Ishikawa (cell line): ENCODE measurements at regions not wholly inside any gene's neighbourhood (a gene's known extent, or its start where the extent isn't known, plus 50 kb on each side); places are given as distances from the start of the nearest gene placed in this dataset.

Source experiments
- EP300 ChIP-seq: IDR thresholded peaks from 2 replicates; pipeline ENCODE4 v1.6.1; 2012; ENCODE audit warnings: borderline replicate concordance
- FOXM1 ChIP-seq: IDR thresholded peaks from 2 replicates; pipeline ENCODE4 v1.6.1; 2012; ENCODE audit warnings: low read depth, borderline replicate concordance
- RAD21 ChIP-seq: IDR thresholded peaks from 2 replicates; pipeline ENCODE4 v1.6.1; 2012; ENCODE audit warnings: low read depth
- TCF12 ChIP-seq: IDR thresholded peaks from 2 replicates; pipeline ENCODE4 v1.6.1; 2012; ENCODE audit warnings: low read depth
- TF ChIP-seq, protein P1 (sequence below): IDR thresholded peaks from 2 replicates; pipeline ENCODE4 v1.6.1; 2012; ENCODE audit warnings: low read depth, mild to moderate bottlenecking
- TF ChIP-seq, protein P2 (sequence below): IDR thresholded peaks from 2 replicates; pipeline ENCODE4 v1.6.1; 2012

DNA sequence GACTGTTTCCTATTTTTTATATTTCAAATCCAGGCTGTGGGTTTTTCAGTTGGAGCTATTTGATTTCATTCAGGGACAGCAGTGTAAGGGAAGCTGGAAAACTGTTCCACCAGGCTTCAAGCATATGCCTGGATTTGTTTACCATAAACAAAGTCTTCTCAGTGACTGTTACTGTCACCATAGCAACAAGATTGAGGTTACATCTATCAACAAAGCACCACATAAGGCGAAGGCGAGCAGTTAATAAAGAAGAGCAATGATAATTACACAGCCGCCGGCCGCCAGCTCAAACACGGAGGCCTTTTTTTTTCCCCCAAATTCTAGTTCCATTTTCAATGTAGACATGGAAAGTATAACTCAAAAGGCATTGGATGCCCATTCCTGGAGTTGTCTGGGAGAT, 553.7 kb upstream of the SYT4 start:
- TF ChIP-seq EP300 (no peak), TCF12 (no peak), RAD21 (no peak), FOXM1 (no peak)
- TF ChIP-seq, protein P1, sequence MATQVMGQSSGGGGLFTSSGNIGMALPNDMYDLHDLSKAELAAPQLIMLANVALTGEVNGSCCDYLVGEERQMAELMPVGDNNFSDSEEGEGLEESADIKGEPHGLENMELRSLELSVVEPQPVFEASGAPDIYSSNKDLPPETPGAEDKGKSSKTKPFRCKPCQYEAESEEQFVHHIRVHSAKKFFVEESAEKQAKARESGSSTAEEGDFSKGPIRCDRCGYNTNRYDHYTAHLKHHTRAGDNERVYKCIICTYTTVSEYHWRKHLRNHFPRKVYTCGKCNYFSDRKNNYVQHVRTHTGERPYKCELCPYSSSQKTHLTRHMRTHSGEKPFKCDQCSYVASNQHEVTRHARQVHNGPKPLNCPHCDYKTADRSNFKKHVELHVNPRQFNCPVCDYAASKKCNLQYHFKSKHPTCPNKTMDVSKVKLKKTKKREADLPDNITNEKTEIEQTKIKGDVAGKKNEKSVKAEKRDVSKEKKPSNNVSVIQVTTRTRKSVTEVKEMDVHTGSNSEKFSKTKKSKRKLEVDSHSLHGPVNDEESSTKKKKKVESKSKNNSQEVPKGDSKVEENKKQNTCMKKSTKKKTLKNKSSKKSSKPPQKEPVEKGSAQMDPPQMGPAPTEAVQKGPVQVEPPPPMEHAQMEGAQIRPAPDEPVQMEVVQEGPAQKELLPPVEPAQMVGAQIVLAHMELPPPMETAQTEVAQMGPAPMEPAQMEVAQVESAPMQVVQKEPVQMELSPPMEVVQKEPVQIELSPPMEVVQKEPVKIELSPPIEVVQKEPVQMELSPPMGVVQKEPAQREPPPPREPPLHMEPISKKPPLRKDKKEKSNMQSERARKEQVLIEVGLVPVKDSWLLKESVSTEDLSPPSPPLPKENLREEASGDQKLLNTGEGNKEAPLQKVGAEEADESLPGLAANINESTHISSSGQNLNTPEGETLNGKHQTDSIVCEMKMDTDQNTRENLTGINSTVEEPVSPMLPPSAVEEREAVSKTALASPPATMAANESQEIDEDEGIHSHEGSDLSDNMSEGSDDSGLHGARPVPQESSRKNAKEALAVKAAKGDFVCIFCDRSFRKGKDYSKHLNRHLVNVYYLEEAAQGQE = no peak
- TF ChIP-seq, protein P2, sequence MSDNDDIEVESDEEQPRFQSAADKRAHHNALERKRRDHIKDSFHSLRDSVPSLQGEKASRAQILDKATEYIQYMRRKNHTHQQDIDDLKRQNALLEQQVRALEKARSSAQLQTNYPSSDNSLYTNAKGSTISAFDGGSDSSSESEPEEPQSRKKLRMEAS = no peak
